K562 (cell line): ENCODE measurements at regions not wholly inside any gene's neighbourhood (a gene's known extent, or its start where the extent isn't known, plus 50 kb on each side); places are given as distances from the start of the nearest gene placed in this dataset.

Experiments
- BHLHE40 ChIP-seq: IDR thresholded peaks from 2 replicates; pipeline ENCODE4 v1.6.1; 2011; ENCODE audit warnings: low read length, improper control_type of control experiment
- CBFB ChIP-seq: sonication (generic); formaldehyde crosslinking; IDR thresholded peaks from 2 replicates; pipeline ENCODE4 v1.4.0; 2020; ENCODE audit warnings: mild to moderate bottlenecking, missing genetic modification reagents
- CREB1 ChIP-seq, 2 experiments: sonication (generic) in 1 of 2; formaldehyde crosslinking in 1 of 2; IDR thresholded peaks; 2 replicates each; pipeline versions ENCODE4 v1.6.1 to v1.8.0; 2012 to 2022; ENCODE audit warnings: inconsistent platforms in 1 of 2, mild to moderate bottlenecking in 1 of 2, missing genetic modification reagents in 1 of 2, moderate library complexity in 1 of 2
- EP300 ChIP-seq: IDR thresholded peaks from 2 replicates; pipeline ENCODE4 v1.6.1; 2012; ENCODE audit warnings: low read length, improper control_type of control experiment
- GATAD2B ChIP-seq: fragments of 450-650 bp; IDR thresholded peaks from 2 replicates; pipeline ENCODE4 v1.6.1; 2017; ENCODE audit warnings: mild to moderate bottlenecking, borderline replicate concordance
- JUN ChIP-seq, 2 experiments: sonication (generic) in 1 of 2; formaldehyde crosslinking in 1 of 2; IDR thresholded peaks; 2 replicates each; pipeline versions ENCODE4 v1.6.1 to v1.8.0; 2012 to 2022; ENCODE audit warnings: borderline replicate concordance in 2 of 2, mild to moderate bottlenecking in 2 of 2, improper control_type of control experiment in 1 of 2, low read depth in 1 of 2, low read length in 1 of 2, missing genetic modification reagents in 1 of 2
- JUND ChIP-seq, 2 experiments: IDR thresholded peaks; 2 replicates in 1 of 2; 3 replicates in 1 of 2; pipeline ENCODE4 v1.6.1; 2011; ENCODE audit warnings: borderline replicate concordance in 2 of 2, low read depth in 2 of 2, low read length in 2 of 2, improper control_type of control experiment in 1 of 2, missing biosample characterization in 1 of 2, missing genetic modification characterization in 1 of 2, missing genetic modification reagents in 1 of 2
- POLR2A ChIP-seq: fragments of 450-650 bp; conservative IDR thresholded peaks from 2 replicates; pipeline ENCODE4 v1.6.1; 2016
- TF ChIP-seq, protein P1 (sequence below): fragments of 250-450 bp; sonication (Bioruptor Pico); IDR thresholded peaks from 2 replicates; pipeline ENCODE4 v1.8.0; 2022; ENCODE audit warnings: inconsistent platforms, mild to moderate bottlenecking, moderate library complexity, borderline replicate concordance
- TF ChIP-seq, protein P2 (sequence below): IDR thresholded peaks from 3 replicates; pipeline ENCODE4 v1.6.1; 2011; ENCODE audit warnings: borderline replicate concordance, mild to moderate bottlenecking; ENCODE audit not compliant: insufficient read length, insufficient read depth
- TF ChIP-seq, protein P3 (sequence below): sonication (generic); formaldehyde crosslinking; IDR thresholded peaks from 2 replicates; pipeline ENCODE4 v1.9.0; 2022; ENCODE audit warnings: mild to moderate bottlenecking, missing genetic modification reagents
- TF ChIP-seq, protein P4 (sequence below): fragments of 450-650 bp; IDR thresholded peaks from 2 replicates; pipeline ENCODE4 v1.6.1; 2016

DNA sequence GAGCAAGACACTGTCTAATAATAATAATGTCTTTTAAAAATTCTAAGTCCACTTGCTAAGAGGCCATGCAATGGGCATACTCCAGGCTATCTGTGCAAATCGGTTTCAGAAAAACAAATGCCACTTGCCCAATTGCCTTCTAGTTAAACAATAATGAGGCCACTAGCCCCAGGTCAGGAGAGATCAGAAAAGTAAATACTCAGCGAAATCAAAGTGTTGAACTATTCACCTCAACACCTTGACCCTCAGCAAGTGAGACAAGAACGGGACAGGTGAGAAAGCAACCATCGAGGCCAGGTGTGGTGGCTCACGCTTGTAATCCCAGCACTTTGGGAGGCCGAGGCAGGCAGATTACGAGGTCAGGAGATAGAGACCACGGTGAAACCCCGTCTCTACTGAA is 72.3 kb upstream of the SYN3 start:
- TF ChIP-seq JUND (IDR thresholded peaks at IDR 0.05; ENCODE audit: borderline replicate concordance, low read depth, low read length) (no peak), JUND (tag; IDR thresholded peaks at IDR 0.05; ENCODE audit: borderline replicate concordance, low read depth, low read length) (no peak), CBFB (no peak), CREB1 (IDR thresholded peaks at IDR 0.05) (no peak), CREB1 (CRISPR knock-in tag; IDR thresholded peaks at IDR 0.05) (no peak), GATAD2B (no peak), EP300 (no peak), JUN (IDR thresholded peaks at IDR 0.05; ENCODE audit: borderline replicate concordance, low read depth, low read length) (no peak), JUN (CRISPR knock-in tag; IDR thresholded peaks at IDR 0.05; ENCODE audit: borderline replicate concordance) (no peak), BHLHE40 (no peak), POLR2A (no peak)
- TF ChIP-seq, protein P1, sequence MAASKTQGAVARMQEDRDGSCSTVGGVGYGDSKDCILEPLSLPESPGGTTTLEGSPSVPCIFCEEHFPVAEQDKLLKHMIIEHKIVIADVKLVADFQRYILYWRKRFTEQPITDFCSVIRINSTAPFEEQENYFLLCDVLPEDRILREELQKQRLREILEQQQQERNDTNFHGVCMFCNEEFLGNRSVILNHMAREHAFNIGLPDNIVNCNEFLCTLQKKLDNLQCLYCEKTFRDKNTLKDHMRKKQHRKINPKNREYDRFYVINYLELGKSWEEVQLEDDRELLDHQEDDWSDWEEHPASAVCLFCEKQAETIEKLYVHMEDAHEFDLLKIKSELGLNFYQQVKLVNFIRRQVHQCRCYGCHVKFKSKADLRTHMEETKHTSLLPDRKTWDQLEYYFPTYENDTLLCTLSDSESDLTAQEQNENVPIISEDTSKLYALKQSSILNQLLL = no peak
- TF ChIP-seq, protein P2, sequence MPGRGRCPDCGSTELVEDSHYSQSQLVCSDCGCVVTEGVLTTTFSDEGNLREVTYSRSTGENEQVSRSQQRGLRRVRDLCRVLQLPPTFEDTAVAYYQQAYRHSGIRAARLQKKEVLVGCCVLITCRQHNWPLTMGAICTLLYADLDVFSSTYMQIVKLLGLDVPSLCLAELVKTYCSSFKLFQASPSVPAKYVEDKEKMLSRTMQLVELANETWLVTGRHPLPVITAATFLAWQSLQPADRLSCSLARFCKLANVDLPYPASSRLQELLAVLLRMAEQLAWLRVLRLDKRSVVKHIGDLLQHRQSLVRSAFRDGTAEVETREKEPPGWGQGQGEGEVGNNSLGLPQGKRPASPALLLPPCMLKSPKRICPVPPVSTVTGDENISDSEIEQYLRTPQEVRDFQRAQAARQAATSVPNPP = no peak
- TF ChIP-seq, protein P3, sequence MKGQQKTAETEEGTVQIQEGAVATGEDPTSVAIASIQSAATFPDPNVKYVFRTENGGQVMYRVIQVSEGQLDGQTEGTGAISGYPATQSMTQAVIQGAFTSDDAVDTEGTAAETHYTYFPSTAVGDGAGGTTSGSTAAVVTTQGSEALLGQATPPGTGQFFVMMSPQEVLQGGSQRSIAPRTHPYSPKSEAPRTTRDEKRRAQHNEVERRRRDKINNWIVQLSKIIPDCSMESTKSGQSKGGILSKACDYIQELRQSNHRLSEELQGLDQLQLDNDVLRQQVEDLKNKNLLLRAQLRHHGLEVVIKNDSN (CRISPR knock-in tag) = no peak
- TF ChIP-seq, protein P4, sequence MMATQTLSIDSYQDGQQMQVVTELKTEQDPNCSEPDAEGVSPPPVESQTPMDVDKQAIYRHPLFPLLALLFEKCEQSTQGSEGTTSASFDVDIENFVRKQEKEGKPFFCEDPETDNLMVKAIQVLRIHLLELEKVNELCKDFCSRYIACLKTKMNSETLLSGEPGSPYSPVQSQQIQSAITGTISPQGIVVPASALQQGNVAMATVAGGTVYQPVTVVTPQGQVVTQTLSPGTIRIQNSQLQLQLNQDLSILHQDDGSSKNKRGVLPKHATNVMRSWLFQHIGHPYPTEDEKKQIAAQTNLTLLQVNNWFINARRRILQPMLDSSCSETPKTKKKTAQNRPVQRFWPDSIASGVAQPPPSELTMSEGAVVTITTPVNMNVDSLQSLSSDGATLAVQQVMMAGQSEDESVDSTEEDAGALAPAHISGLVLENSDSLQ = no peak
